Natural killer cell (primary cell): ENCODE measurements at regions not wholly inside any gene's neighbourhood (a gene's known extent, or its start where the extent isn't known, plus 50 kb on each side); places are given as distances from the start of the nearest gene placed in this dataset.

Experiments used
- ATAC-seq, 3 donors: fragments of 150-1000 bp in 2 of 3; fragments of 200-7000 bp in 1 of 3; cut with Tn5 transposase; 1 replicate in 1 of 3; 2 replicates in 2 of 3; pipeline ENCODE4 v1.10.0; 2021; ENCODE audit warnings: mild to moderate bottlenecking in 2 of 3, moderate library complexity in 2 of 3
- DNase-seq, 2 donors: peaks; one replicate each; pipeline versions ENCODE4 v3.0.0 to v3.0.0-alpha.2; 2013 to 2021; ENCODE audit warnings: mixed read lengths in 1 of 2
- H3K27ac ChIP-seq: one replicate; pipeline ENCODE4 v1.5.1; 2013; ENCODE audit warnings: mild to moderate bottlenecking, low read length
- H3K27me3 ChIP-seq: one replicate; pipeline ENCODE4 v1.6.1; 2013; ENCODE audit warnings: low read length; ENCODE audit not compliant: control insufficient read depth, insufficient read depth
- H3K36me3 ChIP-seq: one replicate; pipeline ENCODE4 v1.6.1; 2013; ENCODE audit warnings: low read length; ENCODE audit not compliant: control insufficient read depth, insufficient read depth
- H3K4me1 ChIP-seq: one replicate; pipeline ENCODE4 v1.6.1; 2013; ENCODE audit warnings: low read length; ENCODE audit not compliant: control insufficient read depth, insufficient read depth
- H3K4me3 ChIP-seq: one replicate; pipeline ENCODE4 v1.5.1; 2013; ENCODE audit warnings: low read length
- H3K9me3 ChIP-seq: one replicate; pipeline ENCODE4 v1.6.1; 2013; ENCODE audit warnings: low read length; ENCODE audit not compliant: control insufficient read depth, insufficient read depth
- H3K27ac Mint-ChIP-seq, 2 donors: one replicate each; pipeline ENCODE4 v1.8.0; 2022; ENCODE audit warnings: mild to moderate bottlenecking in 2 of 2, mixed read lengths in 2 of 2, moderate library complexity in 1 of 2
- H3K27me3 Mint-ChIP-seq, 2 donors: one replicate each; pipeline ENCODE4 v1.8.0; 2022; ENCODE audit warnings: low read depth in 2 of 2, mixed read lengths in 2 of 2
- H3K36me3 Mint-ChIP-seq: one replicate; pipeline ENCODE4 v1.8.0; 2022; ENCODE audit warnings: mixed read lengths
- H3K4me1 Mint-ChIP-seq, 2 donors: one replicate each; pipeline ENCODE4 v1.8.0; 2022; ENCODE audit warnings: mixed read lengths in 2 of 2
- H3K4me3 Mint-ChIP-seq: one replicate; pipeline ENCODE4 v1.8.0; 2022; ENCODE audit warnings: mild to moderate bottlenecking, moderate library complexity, mixed read lengths
- H3K9me3 Mint-ChIP-seq, 2 donors: one replicate each; pipeline ENCODE4 v1.8.0; 2022; ENCODE audit warnings: mixed read lengths in 2 of 2
- CTCF ChIP-seq: fragments of 200-600 bp; IDR thresholded peaks from one replicate; pipeline ENCODE4 v1.8.0; 2022; ENCODE audit warnings: antibody characterized with exemption
- WGBS: methylation state at CpG from one replicate; pipeline ENCODE4 v1.1.7; 2013; ENCODE audit warnings: missing lambda C conversion rate; ENCODE audit not compliant: insufficient coverage; 5-methylcytosine and 5-hydroxymethylcytosine counted together
- intact Hi-C: fragments of 100-400 bp; cut with micrococcal nuclease; formaldehyde crosslinking; loops from one replicate; pipeline ENCODE4 v1.14.2; 2022

GRCh38 chr1:4854367-4854766 lies 200.0 kb downstream of the AJAP1 start:
- Histone ChIP-seq H3K4me1 (no peaks in the 10 kb centered on the region), H3K36me3 (no peaks in the 10 kb centered on the region), H3K27ac (no peak overlapping the region), H3K27me3 (no peaks in the 10 kb centered on the region), H3K9me3 (no peaks in the 10 kb centered on the region), H3K4me3 (no peak overlapping the region)
- Mint-ChIP-seq H3K9me3 (peaks cover under 1 to 1% of the 10 kb centered on the region in 2 donors), H3K36me3 (no peaks in the 10 kb centered on the region), H3K27ac (no peak overlapping the region), H3K4me1 (no peaks in the 10 kb centered on the region), H3K27me3 (no peaks in the 10 kb centered on the region), H3K4me3 (no peak overlapping the region)
- TF ChIP-seq CTCF: no peak
- no peak for ATAC-seq
- intact Hi-C loops: no loop called here
- 86% methylated on average over 8 of the region's 8 CpGs for WGBS
- no peak for DNase-seq

- Mint-ChIP-seq H3K36me3 (no peaks in the 10 kb centered on the region), H3K4me3 (no peak overlapping the region), H3K9me3 (peaks cover 4 to 5% of the 10 kb centered on the region in 2 donors), H3K27me3 (no peaks in the 10 kb centered on the region), H3K27ac (no peak overlapping the region), H3K4me1 (no peaks in the 10 kb centered on the region)
- intact Hi-C loops: no loop called here
- no peak for TF ChIP-seq CTCF
- ATAC-seq: no peak
- WGBS: 76% methylated on average over 5 of the region's 5 CpGs
- Histone ChIP-seq H3K27me3 (no peaks in the 10 kb centered on the region), H3K4me1 (no peaks in the 10 kb centered on the region), H3K9me3 (no peaks in the 10 kb centered on the region), H3K4me3 (no peak overlapping the region), H3K27ac (no peak overlapping the region), H3K36me3 (no peaks in the 10 kb centered on the region)
- no peak for DNase-seq
Observed at GRCh38 chr1:4853904-4854303, 199.5 kb downstream of the AJAP1 start.

GRCh38 chr1:4851385-4852065 lies 197.1 kb downstream of the AJAP1 start:
- Mint-ChIP-seq H3K4me1 (no peaks in the 10 kb centered on the region), H3K4me3 (no peak overlapping the region), H3K27me3 (peaks cover 0 to 7% of the 10 kb centered on the region in 2 donors), H3K27ac (no peak overlapping the region), H3K9me3 (peaks cover 4 to 6% of the 10 kb centered on the region in 2 donors), H3K36me3 (no peaks in the 10 kb centered on the region)
- H3K36me3 ChIP-seq: no peaks in the 10 kb centered on the region
- no peaks in the 10 kb centered on the region for H3K27me3 ChIP-seq
- DNase-seq (no peak), ATAC-seq (no peak)
- H3K27ac ChIP-seq: no peak overlapping the region
- no peaks in the 10 kb centered on the region for H3K9me3 ChIP-seq
- intact Hi-C loops: no loop called here
- H3K4me1 ChIP-seq: no peaks in the 10 kb centered on the region
- H3K4me3 ChIP-seq: no peak overlapping the region
- WGBS: 78% methylated on average over 8 of the region's 8 CpGs
- TF ChIP-seq CTCF: no peak

GRCh38 chr1:4848431-4848830 lies 194.0 kb downstream of the AJAP1 start:
- no peaks in the 10 kb centered on the region for H3K4me1 ChIP-seq
- H3K4me3 ChIP-seq: no peak overlapping the region
- Mint-ChIP-seq H3K4me1 (no peaks in the 10 kb centered on the region), H3K27ac (no peak overlapping the region), H3K36me3 (no peaks in the 10 kb centered on the region), H3K27me3 (peaks cover 0 to 15% of the 10 kb centered on the region in 2 donors), H3K9me3 (peaks cover 4 to 6% of the 10 kb centered on the region in 2 donors), H3K4me3 (no peak overlapping the region)
- no peaks in the 10 kb centered on the region for H3K9me3 ChIP-seq
- ATAC-seq (no peak), DNase-seq (no peak)
- 64% methylated on average over 4 of the region's 4 CpGs for WGBS
- no peak for TF ChIP-seq CTCF
- H3K27ac ChIP-seq: no peak overlapping the region
- no peaks in the 10 kb centered on the region for H3K27me3 ChIP-seq
- intact Hi-C loops: no loop called here
- H3K36me3 ChIP-seq: no peaks in the 10 kb centered on the region
